ENCODE measurements at regions not wholly inside any gene's neighbourhood (a gene's known extent, or its start where the extent isn't known, plus 50 kb on each side); places are given as distances from the start of the nearest gene placed in this dataset.

GRCh38 chr16:60285794-60286193, 1551.7 kb upstream of the GOT2 start:
- CTCF ChIA-PET (ENCODE audit: low intra/inter-chr PET ratio, low total read pairs): no interaction called here

More at GRCh38 chr16:60285794-60286193, 1551.7 kb upstream of the GOT2 start:
- Histone ChIP-seq H3K79me2 (ENCODE audit: insufficient read depth, low read length) (no peaks in the 10 kb centered on the region), H3K4me2 (ENCODE audit: low read depth, low read length) (no peak overlapping the region), H3K27me3 (ENCODE audit: control insufficient read depth in 1 of 2, insufficient read depth in 2 of 2, low read length in 2 of 2) (no peaks in the 10 kb centered on the region; a peak in 1 of 5 replicates), H3K9me3 (ENCODE audit: low read length) (peaks cover 29% of the 10 kb centered on the region), H3K36me3 (replicated peaks in 1 of 2; ENCODE audit: control insufficient read depth in 1 of 2, insufficient read depth in 2 of 2, low read length in 2 of 2) (no peaks in the 10 kb centered on the region), H4K20me1 (ENCODE audit: insufficient read depth, low read length) (no peaks in the 10 kb centered on the region), H3K4me3 (replicated peaks in 1 of 3; ENCODE audit: insufficient read depth in 1 of 3, low read depth in 2 of 3, low read length in 3 of 3) (no peak overlapping the region), H3K27ac (ENCODE audit: extremely low read length, insufficient read depth, low read length) (no peak overlapping the region), H2AFZ (ENCODE audit: low read length) (no peak overlapping the region), H3K9ac (ENCODE audit: insufficient read depth, low read depth, low read length) (no peak overlapping the region), H3K4me1 (ENCODE audit: insufficient read depth, low read length) (no peaks in the 10 kb centered on the region)
- DNase-seq (ENCODE audit: low spot score) (no peak), ATAC-seq (no peak), FAIRE-seq (no peak)
- in situ Hi-C loops (cut with HindIII; ENCODE audit: extremely low pct_ligation_motif_present, low pct_unique_long_range_greater_than_20kb): no loop called here
- intact Hi-C loops (cut with micrococcal nuclease; ENCODE audit: unreplicated experiment): no loop called here
- TF ChIP-seq TRAFD1 (CRISPR knock-in tag; IDR thresholded peaks at IDR 0.05; ENCODE audit: borderline replicate concordance): no peak
- TF ChIP-seq ZNF746 (CRISPR knock-in tag; IDR thresholded peaks at IDR 0.05): no peak
- no peak for TF ChIP-seq ARID5B (CRISPR knock-in tag; IDR thresholded peaks at IDR 0.05)
- no peak for TF ChIP-seq RFXAP (CRISPR knock-in tag; IDR thresholded peaks at IDR 0.05; ENCODE audit: borderline replicate concordance)
- no peak for TF ChIP-seq ZNF549 (CRISPR knock-in tag; IDR thresholded peaks at IDR 0.05)
- TF ChIP-seq ZNF557 (CRISPR knock-in tag; IDR thresholded peaks at IDR 0.05): no peak
- TF ChIP-seq KLF11 (CRISPR knock-in tag; IDR thresholded peaks at IDR 0.05): no peak
- TF ChIP-seq, protein P1, sequence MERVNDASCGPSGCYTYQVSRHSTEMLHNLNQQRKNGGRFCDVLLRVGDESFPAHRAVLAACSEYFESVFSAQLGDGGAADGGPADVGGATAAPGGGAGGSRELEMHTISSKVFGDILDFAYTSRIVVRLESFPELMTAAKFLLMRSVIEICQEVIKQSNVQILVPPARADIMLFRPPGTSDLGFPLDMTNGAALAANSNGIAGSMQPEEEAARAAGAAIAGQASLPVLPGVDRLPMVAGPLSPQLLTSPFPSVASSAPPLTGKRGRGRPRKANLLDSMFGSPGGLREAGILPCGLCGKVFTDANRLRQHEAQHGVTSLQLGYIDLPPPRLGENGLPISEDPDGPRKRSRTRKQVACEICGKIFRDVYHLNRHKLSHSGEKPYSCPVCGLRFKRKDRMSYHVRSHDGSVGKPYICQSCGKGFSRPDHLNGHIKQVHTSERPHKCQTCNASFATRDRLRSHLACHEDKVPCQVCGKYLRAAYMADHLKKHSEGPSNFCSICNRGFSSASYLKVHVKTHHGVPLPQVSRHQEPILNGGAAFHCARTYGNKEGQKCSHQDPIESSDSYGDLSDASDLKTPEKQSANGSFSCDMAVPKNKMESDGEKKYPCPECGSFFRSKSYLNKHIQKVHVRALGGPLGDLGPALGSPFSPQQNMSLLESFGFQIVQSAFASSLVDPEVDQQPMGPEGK (CRISPR knock-in tag; IDR thresholded peaks at IDR 0.05): no peak
- no peak for TF ChIP-seq FOSL1 (CRISPR knock-in tag; IDR thresholded peaks at IDR 0.05; ENCODE audit: borderline replicate concordance)
- TF ChIP-seq NR2F6 (IDR thresholded peaks at IDR 0.05): no peak
- no peak for TF ChIP-seq NR2F6 (CRISPR knock-in tag; IDR thresholded peaks at IDR 0.05)
- TF ChIP-seq HCFC1 (IDR thresholded peaks at IDR 0.05; ENCODE audit: low read depth, low read length): no peak
- no peak for TF ChIP-seq ZNF615 (CRISPR knock-in tag; IDR thresholded peaks at IDR 0.05; ENCODE audit: borderline replicate concordance)
- TF ChIP-seq ZNF282 (IDR thresholded peaks at IDR 0.05; ENCODE audit: partially characterized antibody): no peak
- TF ChIP-seq ZNF350 (CRISPR knock-in tag; IDR thresholded peaks at IDR 0.05; ENCODE audit: borderline replicate concordance, low read depth): no peak
- no peak for TF ChIP-seq LCORL (IDR thresholded peaks at IDR 0.05)
- no peak for TF ChIP-seq LCORL (CRISPR knock-in tag; IDR thresholded peaks at IDR 0.05)
- no peak for TF ChIP-seq SMARCC2 (IDR thresholded peaks at IDR 0.05)
- TF ChIP-seq BCL6 (CRISPR knock-in tag; IDR thresholded peaks at IDR 0.05): no peak
- TF ChIP-seq ZBTB14 (CRISPR knock-in tag; IDR thresholded peaks at IDR 0.05): no peak
- WGBS (ENCODE audit: low lambda C conversion rate): 0% methylated on average over 1 of the region's 1 CpG
- BruUV-seq (replicated peaks): no TSS peak
- POLR2A ChIA-PET: no interaction called here

Measured in HepG2 (cell line).